Lung microvascular endothelial cell (primary cell): ENCODE measurements at regions not wholly inside any gene's neighbourhood (a gene's known extent, or its start where the extent isn't known, plus 50 kb on each side); places are given as distances from the start of the nearest gene placed in this dataset.
"Not testable (repeated sequence)": the region's sequence is repeated elsewhere in the genome, so short reads cannot be mapped to it uniquely, and the experiment has no call there.

Source experiments
- DNase-seq, 2 donors: peaks; one replicate each; pipeline versions ENCODE4 v3.0.0 to v3.0.0-alpha.2; 2010; ENCODE audit warnings: low read depth in 2 of 2

- DNase-seq, result no peak
These were observed 986.5 kb downstream of the PCDH17 start for GRCh38 chr13:58617880-58618665.

- no peak for DNase-seq
These were observed 988.0 kb downstream of the PCDH17 start for GRCh38 chr13:58619396-58620113.

DNA sequence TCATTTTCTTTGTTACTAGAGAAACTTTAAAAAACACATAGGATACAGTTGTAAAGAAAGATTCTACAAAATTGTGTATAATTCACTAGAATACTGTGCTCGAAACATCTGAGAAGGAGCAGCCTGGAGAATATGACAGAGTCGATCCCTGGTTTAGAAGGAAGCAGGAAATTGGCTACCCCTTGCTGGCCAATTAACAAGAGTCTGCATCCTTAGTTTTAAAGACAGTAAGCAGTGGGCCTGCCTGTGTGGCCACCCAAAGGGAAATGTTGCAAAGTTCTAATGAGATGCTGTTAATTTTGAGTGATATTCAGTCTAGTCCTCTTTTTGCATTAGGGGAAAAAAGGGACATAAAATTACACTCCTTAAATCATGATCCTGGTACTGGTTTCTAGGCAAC is 988.6 kb downstream of the PCDH17 start:
- no peak for DNase-seq

GRCh38 chr13:58625703-58626389 is 994.3 kb downstream of the PCDH17 start:
- no peak for DNase-seq

- no peak for DNase-seq
These were observed 999.2 kb downstream of the PCDH17 start for GRCh38 chr13:58630794-58631193.

- no peak for DNase-seq
These were observed 1001.7 kb downstream of the PCDH17 start for GRCh38 chr13:58633226-58633625.

GRCh38 chr13:58655086-58655485 is 1023.5 kb downstream of the PCDH17 start:
- no peak for DNase-seq

DNA sequence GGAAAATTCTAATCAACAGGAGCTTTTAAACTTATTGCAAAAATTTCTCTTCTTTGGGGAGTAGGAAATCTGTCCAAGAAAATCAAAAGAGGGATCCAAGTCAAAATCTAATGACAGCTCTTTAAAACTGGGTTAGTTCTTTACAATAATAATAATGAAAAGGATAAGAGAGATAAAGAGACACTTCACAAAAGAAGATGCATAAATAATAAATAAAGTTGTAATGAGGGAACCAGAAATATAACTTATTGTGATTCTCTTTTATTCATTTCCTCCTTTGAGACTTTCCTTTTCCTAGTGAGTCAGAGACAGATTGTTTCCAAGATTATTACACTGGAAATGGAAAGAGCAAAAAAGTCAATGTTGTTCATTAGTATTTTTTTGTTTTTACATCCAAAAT is 1029.3 kb downstream of the PCDH17 start:
- no peak for DNase-seq

- no peak for DNase-seq
These were observed 1034.8 kb downstream of the PCDH17 start for GRCh38 chr13:58666331-58666730.

DNA sequence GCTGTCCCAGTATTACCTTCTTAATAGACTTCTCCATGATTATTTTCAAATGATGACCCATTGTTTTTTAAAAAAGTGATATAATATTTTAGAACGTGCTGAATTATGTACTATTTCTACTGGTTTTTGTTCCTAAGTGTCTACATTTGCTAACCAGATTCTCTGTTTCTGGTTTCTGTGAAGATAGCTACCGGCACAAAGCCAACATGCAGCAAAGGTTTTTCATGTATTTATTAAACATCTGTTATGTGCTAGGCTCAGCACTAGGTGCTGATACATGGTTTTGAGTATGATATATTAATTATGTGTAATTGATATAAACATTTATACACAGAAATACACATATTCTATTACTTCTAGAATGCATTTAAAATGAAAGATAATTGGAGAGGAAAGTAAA is 1035.6 kb downstream of the PCDH17 start:
- DNase-seq, result no peak

GRCh38 chr13:58680115-58680514 is 1048.6 kb downstream of the PCDH17 start:
- DNase-seq, result no peak

DNA sequence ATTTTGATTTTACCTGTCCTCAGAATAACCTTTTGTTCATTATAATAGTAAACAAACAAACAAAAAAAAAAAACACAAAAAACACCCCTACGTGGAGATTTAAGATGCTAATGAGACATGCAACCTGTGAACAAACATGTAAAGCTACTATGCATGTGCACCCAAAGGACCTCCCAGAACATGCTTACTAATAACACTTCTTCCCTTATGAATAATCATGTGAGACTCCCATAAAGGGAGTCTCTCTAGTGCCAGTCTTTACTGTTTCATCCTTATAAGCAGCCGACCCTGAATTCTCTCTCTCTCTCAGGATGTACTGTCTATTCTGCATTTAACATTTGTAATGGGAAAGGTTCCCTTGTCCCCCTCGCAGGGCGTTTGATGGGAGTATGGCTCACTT is 1051.1 kb downstream of the PCDH17 start:
- no peak for DNase-seq

DNA sequence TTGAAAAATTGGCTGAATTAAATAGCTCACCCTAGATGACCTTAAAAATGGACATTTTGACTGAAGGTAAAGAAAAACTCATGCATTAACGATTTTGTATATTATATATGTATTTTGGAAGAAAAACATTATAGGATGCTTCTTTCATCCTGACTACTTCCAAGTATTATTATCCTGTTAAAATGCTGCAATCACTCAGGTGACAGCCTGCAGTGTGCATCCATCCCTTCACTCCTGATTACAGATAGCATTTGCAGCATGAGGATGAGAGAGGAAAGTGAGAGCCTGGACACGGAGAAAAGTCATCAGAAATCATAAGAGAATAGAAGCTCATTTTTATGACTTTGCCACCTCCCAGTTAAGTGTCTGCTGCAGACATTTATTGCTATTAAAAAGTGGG is 1055.6 kb downstream of the PCDH17 start:
- DNase-seq, result no peak

- no peak for DNase-seq
These were observed 1067.0 kb downstream of the PCDH17 start for GRCh38 chr13:58698531-58698930.

GRCh38 chr13:58704953-58705352 is 1073.4 kb downstream of the PCDH17 start:
- DNase-seq, result no peak

- DNase-seq, result no peak
These were observed 1074.9 kb downstream of the PCDH17 start for GRCh38 chr13:58706421-58706820.

- no peak for DNase-seq
These were observed 1080.6 kb downstream of the PCDH17 start for GRCh38 chr13:58712191-58712590.

- DNase-seq, result not testable (repeated sequence)
These were observed 1082.5 kb downstream of the PCDH17 start for GRCh38 chr13:58714016-58714415.

DNA sequence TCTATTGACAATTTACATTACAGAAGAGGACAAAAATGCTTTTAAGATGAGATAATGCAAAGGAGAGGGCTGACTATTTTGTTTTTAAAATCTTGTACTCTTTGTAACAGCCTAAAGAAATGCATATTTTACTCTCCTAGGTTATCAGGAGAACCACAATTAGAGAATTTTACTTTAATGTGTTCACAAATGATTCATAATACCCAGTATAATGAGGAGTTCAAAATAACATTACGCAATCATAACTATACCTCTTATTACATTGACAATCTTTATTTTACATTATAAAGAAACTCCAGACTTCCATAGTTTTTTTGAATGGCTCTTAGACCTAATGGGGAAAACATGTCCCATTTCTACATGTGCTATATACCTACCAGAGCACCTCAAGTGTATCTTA is 1089.7 kb downstream of the PCDH17 start:
- no peak for DNase-seq

GRCh38 chr13:58728126-58728525 is 1096.6 kb downstream of the PCDH17 start:
- no peak for DNase-seq

DNA sequence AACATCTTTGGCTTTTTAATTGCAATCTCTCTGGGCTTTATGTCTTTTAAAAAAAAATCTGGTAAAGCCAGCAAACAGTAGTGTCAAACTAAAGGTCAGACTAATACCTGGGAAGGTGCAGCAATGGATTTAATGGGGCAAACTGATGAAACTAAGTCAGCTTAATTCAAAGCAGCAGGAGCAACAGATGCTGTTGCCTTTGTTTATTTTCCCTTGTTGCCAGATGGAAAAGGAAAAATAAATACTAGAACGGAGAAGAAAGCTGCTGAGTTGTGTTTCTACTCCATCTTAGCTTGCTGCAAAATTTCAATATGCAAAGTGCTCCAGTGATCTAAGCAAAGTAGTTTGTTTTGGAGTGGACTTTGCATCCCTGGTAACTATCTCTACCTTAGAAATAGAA is 1097.8 kb downstream of the PCDH17 start:
- no peak for DNase-seq

DNA sequence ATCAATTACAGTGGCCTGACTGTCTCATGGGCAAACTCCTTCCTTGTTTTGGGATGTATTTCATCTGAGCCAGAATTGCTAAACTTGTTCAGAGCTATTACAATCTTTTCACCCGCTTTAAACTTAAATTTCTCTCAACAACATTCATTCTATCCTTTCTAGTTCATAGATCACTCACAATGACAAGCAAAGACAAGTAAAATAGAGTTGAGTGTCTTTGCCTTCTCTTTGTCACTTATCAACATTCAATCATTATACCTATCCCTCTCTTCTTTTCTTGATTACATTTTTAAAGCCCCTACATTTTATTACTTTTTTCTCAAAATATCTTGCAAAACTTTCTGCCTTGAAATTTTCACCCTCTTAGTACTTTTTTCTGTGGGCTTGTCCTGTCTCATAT is 1113.1 kb downstream of the PCDH17 start:
- DNase-seq, result no peak

DNA sequence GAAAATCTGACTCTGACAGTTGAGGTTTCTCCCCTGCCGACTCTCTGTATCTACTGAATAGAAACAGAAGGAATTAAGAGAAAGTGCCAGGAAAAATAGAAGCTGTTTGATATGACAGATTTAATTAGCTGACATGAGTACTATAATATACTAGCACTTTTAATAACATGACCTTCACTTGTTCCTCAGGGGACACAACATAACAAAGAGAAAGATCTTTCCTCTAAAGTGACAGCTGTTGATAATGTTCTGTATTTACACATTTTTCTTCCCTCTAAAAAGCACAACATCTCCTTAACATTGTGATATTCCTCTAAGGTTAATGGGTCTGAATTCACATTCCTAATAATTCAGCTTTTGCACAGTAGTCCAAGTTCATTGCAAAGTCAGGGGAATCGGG is 1136.0 kb downstream of the PCDH17 start:
- DNase-seq, result no peak
